HCT116 (cell line): ENCODE measurements at regions not wholly inside any gene's neighbourhood (a gene's known extent, or its start where the extent isn't known, plus 50 kb on each side); places are given as distances from the start of the nearest gene placed in this dataset.

Experiments used
- ATAC-seq: fragments of 200-7000 bp; cut with Tn5 transposase; 2 replicates; pipeline ENCODE4 v1.9.1; 2020; ENCODE audit warnings: mild to moderate bottlenecking, moderate library complexity
- BruUV-seq: library from RNA; stranded (reverse); fragments of 400-500 nt; replicated peaks from 2 replicates; lab custom pipeline; 2021; lab: Mats Ljungman, UMichigan
- CTCF ChIA-PET: fragments of 300-600 bp; sonication (Branson Sonifier 250); formaldehyde crosslinking; loops from one replicate; lab custom pipeline; 2021; ENCODE audit warnings: antibody characterized with exemption; lab: Charles Lee
- POLR2A ChIA-PET: fragments of 300-600, 350-600 bp; sonication (Branson Sonifier 250); formaldehyde crosslinking; loops from one replicate; lab custom pipeline; 2021; ENCODE audit warnings: antibody characterized with exemption; lab: Charles Lee
- RAD21 ChIA-PET, 2 experiments: fragments of 300-600 bp; sonication (Branson Sonifier 250); formaldehyde crosslinking; loops; one replicate each; lab custom pipeline; 2023; ENCODE audit warnings: low total read pairs in 2 of 2; ENCODE audit not compliant: uncharacterized antibody in 2 of 2, unreplicated experiment in 2 of 2, low non-redundant PET in 1 of 2; lab: Charles Lee
- DNase-seq: peaks from one replicate; pipeline ENCODE4 v3.0.0-alpha.2; 2010; ENCODE audit warnings: low read depth, low spot score
- H2AFZ ChIP-seq: fragments of 200-600 bp; shearing (Covaris generic), sonication (generic); 2 replicates; pipeline ENCODE4 v1.6.1; 2017; ENCODE audit warnings: low read depth, mixed run types, mixed read lengths, antibody characterized with exemption, low read length; ENCODE audit not compliant: poor library complexity, severe bottlenecking
- H3K27ac ChIP-seq: 2 replicates; pipeline ENCODE4 v1.5.1; 2012; ENCODE audit warnings: low read depth, low read length
- H3K27me3 ChIP-seq: fragments of 200-600 bp; sonication (generic); 2 replicates; pipeline ENCODE4 v1.6.1; 2016; ENCODE audit warnings: mixed run types, low read length, mixed read lengths; ENCODE audit not compliant: insufficient read depth
- H3K36me3 ChIP-seq, 2 experiments: fragments of 200-500 bp in 1 of 2; fragments of 200-600 bp in 1 of 2; sonication (Bioruptor generic) in 1 of 2; sonication (generic) in 1 of 2; 2 replicates each; pipeline versions ENCODE4 v1.5.1 to v1.6.1; 2014 to 2016; ENCODE audit warnings: low read length in 2 of 2, inconsistent platforms in 1 of 2, mixed read lengths in 1 of 2, mixed run types in 1 of 2; ENCODE audit not compliant: insufficient read depth in 2 of 2, control insufficient read depth in 1 of 2
- H3K4me1 ChIP-seq, 2 experiments: fragments of 200-600 bp in 1 of 2; sonication (generic) in 1 of 2; 2 replicates each; pipeline versions ENCODE4 v1.5.1 to v1.6.1; 2012 to 2017; ENCODE audit warnings: low read length in 2 of 2, inconsistent platforms in 1 of 2, mild to moderate bottlenecking in 1 of 2, mixed read lengths in 1 of 2, mixed run types in 1 of 2, moderate library complexity in 1 of 2; ENCODE audit not compliant: insufficient read depth in 2 of 2, control insufficient read depth in 1 of 2
- H3K4me2 ChIP-seq: fragments of 200-600 bp; sonication (generic); 2 replicates; pipeline ENCODE4 v1.6.1; 2017; ENCODE audit warnings: mixed run types, low read length, mixed read lengths
- H3K4me3 ChIP-seq, 2 experiments: fragments of 200-600 bp in 1 of 2; sonication (generic) in 1 of 2; replicated peaks in 1 of 2; 2 replicates each; pipeline ENCODE4 v1.5.1; 2011 to 2016; ENCODE audit warnings: low read length in 2 of 2, control low read depth in 1 of 2, low read depth in 1 of 2, mild to moderate bottlenecking in 1 of 2, mixed read lengths in 1 of 2, mixed run types in 1 of 2
- H3K79me2 ChIP-seq: fragments of 200-600 bp; sonication (generic); 2 replicates; pipeline ENCODE4 v1.6.1; 2017; ENCODE audit warnings: mild to moderate bottlenecking, mixed run types, low read length, moderate library complexity, mixed read lengths; ENCODE audit not compliant: insufficient read depth
- H3K9ac ChIP-seq: fragments of 200-600 bp; sonication (generic); 2 replicates; pipeline ENCODE4 v1.6.1; 2016; ENCODE audit warnings: low read length, mixed read lengths
- H3K9me2 ChIP-seq: fragments of 200-600 bp; sonication (generic), shearing (Covaris generic); 2 replicates; pipeline ENCODE4 v1.6.1; 2017; ENCODE audit warnings: mixed run types, mild to moderate bottlenecking, moderate library complexity; ENCODE audit not compliant: insufficient read depth
- H3K9me3 ChIP-seq, 2 experiments: fragments of 200-500 bp in 1 of 2; fragments of 200-600 bp in 1 of 2; sonication (Bioruptor generic) in 1 of 2; sonication (generic) in 1 of 2; 2 replicates each; pipeline ENCODE4 v1.6.1; 2014 to 2017; ENCODE audit warnings: low read length in 2 of 2, mixed read lengths in 2 of 2, inconsistent platforms in 1 of 2, low read depth in 1 of 2, mild to moderate bottlenecking in 1 of 2, mixed run types in 1 of 2, moderate library complexity in 1 of 2; ENCODE audit not compliant: control insufficient read depth in 1 of 2, insufficient read depth in 1 of 2
- H4K20me1 ChIP-seq: fragments of 200-600 bp; sonication (generic), shearing (Covaris generic); 2 replicates; pipeline ENCODE4 v1.6.1; 2017; ENCODE audit warnings: mixed run types, mild to moderate bottlenecking, moderate library complexity; ENCODE audit not compliant: insufficient read depth
- CEBPB ChIP-seq: IDR thresholded peaks from 2 replicates; pipeline ENCODE4 v1.6.1; 2012; ENCODE audit warnings: low read depth
- EZH2 ChIP-seq: fragments of 200-600 bp; sonication (generic); IDR thresholded peaks from 2 replicates; pipeline ENCODE4 v1.6.1; 2017; ENCODE audit warnings: antibody characterized with exemption, mixed run types
- FOSL1 ChIP-seq: IDR thresholded peaks from 2 replicates; pipeline ENCODE4 v1.6.1; 2012; ENCODE audit warnings: low read depth
- JUND ChIP-seq: IDR thresholded peaks from 2 replicates; pipeline ENCODE4 v1.6.1; 2012
- POLR2A ChIP-seq: IDR thresholded peaks from 2 replicates; pipeline ENCODE4 v1.7.0; 2011; ENCODE audit warnings: borderline replicate concordance; ENCODE audit not compliant: insufficient read depth, insufficient read length; ENCODE audit errors: extremely low read depth
- POLR2AphosphoS5 ChIP-seq: IDR thresholded peaks from 2 replicates; pipeline ENCODE4 v1.6.1; 2011; ENCODE audit warnings: mild to moderate bottlenecking, low read depth, low read length, moderate library complexity
- SIN3A ChIP-seq: IDR thresholded peaks from 2 replicates; pipeline ENCODE4 v1.6.1; 2012; ENCODE audit warnings: low read depth
- SRF ChIP-seq: IDR thresholded peaks from 2 replicates; pipeline ENCODE4 v1.6.1; 2012; ENCODE audit warnings: low read depth
- TCF7L2 ChIP-seq: IDR thresholded peaks from 2 replicates; pipeline ENCODE4 v1.7.0; 2011; ENCODE audit warnings: borderline replicate concordance, inconsistent platforms; ENCODE audit not compliant: insufficient read depth, insufficient read length; ENCODE audit errors: extremely low read depth
- ZFX ChIP-seq: fragments of 450-650 bp; IDR thresholded peaks from 2 replicates; pipeline ENCODE4 v1.6.1; 2017
- ZNF274 ChIP-seq: fragments of 200-500 bp; sonication (Bioruptor generic); IDR thresholded peaks from 2 replicates; pipeline ENCODE4 v1.6.1; 2014; ENCODE audit warnings: mild to moderate bottlenecking, low read depth, low read length, inconsistent platforms
- intact Hi-C: fragments of 100-400 bp; cut with micrococcal nuclease; formaldehyde crosslinking; loops from 2 replicates; pipeline ENCODE4 v1.10.0; 2022
- TF ChIP-seq, protein P1 (sequence below): IDR thresholded peaks from 2 replicates; pipeline ENCODE4 v1.6.1; 2012; ENCODE audit warnings: low read depth
- TF ChIP-seq, protein P2 (sequence below): IDR thresholded peaks from 2 replicates; pipeline ENCODE4 v1.6.1; 2012

DNA sequence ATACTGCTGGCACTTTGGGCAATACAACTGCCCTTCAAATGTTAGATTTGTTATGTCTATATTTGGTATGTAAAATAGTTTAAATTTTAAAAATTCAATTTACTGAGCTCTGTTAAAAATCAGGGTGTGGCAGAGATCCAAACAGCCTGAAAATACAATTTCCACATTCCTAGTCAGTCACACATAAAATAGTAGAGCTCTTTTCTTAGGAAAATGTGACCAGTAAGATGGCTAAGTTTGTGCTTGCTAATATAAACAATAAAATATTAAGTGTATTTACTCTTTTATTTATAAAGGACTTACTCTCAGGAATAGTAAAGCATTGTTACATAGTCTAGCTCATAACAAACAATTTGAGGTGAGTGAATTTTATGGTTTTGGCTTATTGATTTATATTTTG lies 200.2 kb downstream of the DKK2 start (continued):
- no peak for TF ChIP-seq POLR2A
- TF ChIP-seq ZFX: no peak
- TF ChIP-seq POLR2AphosphoS5: no peak
- TF ChIP-seq ZNF274: no peak
- TF ChIP-seq EZH2: no peak
- TF ChIP-seq, protein P1, sequence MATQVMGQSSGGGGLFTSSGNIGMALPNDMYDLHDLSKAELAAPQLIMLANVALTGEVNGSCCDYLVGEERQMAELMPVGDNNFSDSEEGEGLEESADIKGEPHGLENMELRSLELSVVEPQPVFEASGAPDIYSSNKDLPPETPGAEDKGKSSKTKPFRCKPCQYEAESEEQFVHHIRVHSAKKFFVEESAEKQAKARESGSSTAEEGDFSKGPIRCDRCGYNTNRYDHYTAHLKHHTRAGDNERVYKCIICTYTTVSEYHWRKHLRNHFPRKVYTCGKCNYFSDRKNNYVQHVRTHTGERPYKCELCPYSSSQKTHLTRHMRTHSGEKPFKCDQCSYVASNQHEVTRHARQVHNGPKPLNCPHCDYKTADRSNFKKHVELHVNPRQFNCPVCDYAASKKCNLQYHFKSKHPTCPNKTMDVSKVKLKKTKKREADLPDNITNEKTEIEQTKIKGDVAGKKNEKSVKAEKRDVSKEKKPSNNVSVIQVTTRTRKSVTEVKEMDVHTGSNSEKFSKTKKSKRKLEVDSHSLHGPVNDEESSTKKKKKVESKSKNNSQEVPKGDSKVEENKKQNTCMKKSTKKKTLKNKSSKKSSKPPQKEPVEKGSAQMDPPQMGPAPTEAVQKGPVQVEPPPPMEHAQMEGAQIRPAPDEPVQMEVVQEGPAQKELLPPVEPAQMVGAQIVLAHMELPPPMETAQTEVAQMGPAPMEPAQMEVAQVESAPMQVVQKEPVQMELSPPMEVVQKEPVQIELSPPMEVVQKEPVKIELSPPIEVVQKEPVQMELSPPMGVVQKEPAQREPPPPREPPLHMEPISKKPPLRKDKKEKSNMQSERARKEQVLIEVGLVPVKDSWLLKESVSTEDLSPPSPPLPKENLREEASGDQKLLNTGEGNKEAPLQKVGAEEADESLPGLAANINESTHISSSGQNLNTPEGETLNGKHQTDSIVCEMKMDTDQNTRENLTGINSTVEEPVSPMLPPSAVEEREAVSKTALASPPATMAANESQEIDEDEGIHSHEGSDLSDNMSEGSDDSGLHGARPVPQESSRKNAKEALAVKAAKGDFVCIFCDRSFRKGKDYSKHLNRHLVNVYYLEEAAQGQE: no peak
- no peak for TF ChIP-seq FOSL1

- DNase-seq: no peak
- Histone ChIP-seq H4K20me1 (no peaks in the 10 kb centered on the region), H3K79me2 (no peaks in the 10 kb centered on the region), H3K9me2 (no peaks in the 10 kb centered on the region), H3K4me3 (no peak overlapping the region), H3K27ac (no peak overlapping the region), H3K9ac (no peak overlapping the region), H3K4me2 (no peak overlapping the region), H3K27me3 (no peaks in the 10 kb centered on the region), H3K36me3 (no peaks in the 10 kb centered on the region), H2AFZ (no peak overlapping the region), H3K4me1 (no peaks in the 10 kb centered on the region), H3K9me3 (no peaks in the 10 kb centered on the region)
- ChIA-PET CTCF (no interaction called here), POLR2A (no interaction called here), RAD21 (no interaction called here)
- no peak for ATAC-seq
- TF ChIP-seq CEBPB (no peak), FOSL1 (no peak), SIN3A (no peak), ZNF274 (no peak), TCF7L2 (no peak), JUND (no peak), SRF (no peak), POLR2AphosphoS5 (no peak)
- TF ChIP-seq, protein P2, sequence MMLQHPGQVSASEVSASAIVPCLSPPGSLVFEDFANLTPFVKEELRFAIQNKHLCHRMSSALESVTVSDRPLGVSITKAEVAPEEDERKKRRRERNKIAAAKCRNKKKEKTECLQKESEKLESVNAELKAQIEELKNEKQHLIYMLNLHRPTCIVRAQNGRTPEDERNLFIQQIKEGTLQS: no peak
- BruUV-seq: no TSS peak
- intact Hi-C loops: no loop called here
Measured at GRCh38 chr4:106830879-106831278, 205.2 kb downstream of the DKK2 start.
